ENCODE measurements at regions not wholly inside any gene's neighbourhood (a gene's known extent, or its start where the extent isn't known, plus 50 kb on each side); places are given as distances from the start of the nearest gene placed in this dataset.
"Not testable (repeated sequence)": the region's sequence is repeated elsewhere in the genome, so short reads cannot be mapped to it uniquely, and the experiment has no call there.

- DNase-seq (ENCODE audit: low spot score) = no peak
- Mint-ChIP-seq H3K36me3 (no peaks in the 10 kb centered on the region), H3K27ac (no peak overlapping the region), H3K27me3 (no peaks in the 10 kb centered on the region), H3K4me1 (ENCODE audit: low read depth in 2 of 2) (no peaks in the 10 kb centered on the region), H3K9me3 (peaks cover 7% of the 10 kb centered on the region), H3K4me3 (no peak overlapping the region)
- ATAC-seq = no peak
These were observed 622.6 kb downstream of the DTWD2 start for GRCh38 chr5:118365718-118366117.

GRCh38 chr5:118354797-118355196 is 633.5 kb downstream of the DTWD2 start:
- no peaks in the 10 kb centered on the region for H3K4me1 Mint-ChIP-seq (ENCODE audit: low read depth in 2 of 2)
- DNase-seq (ENCODE audit: low spot score) (no peak), ATAC-seq (no peak)
- no peaks in the 10 kb centered on the region for H3K36me3 Mint-ChIP-seq
- no peaks in the 10 kb centered on the region for H3K27me3 Mint-ChIP-seq
- H3K4me3 Mint-ChIP-seq = no peak overlapping the region
- H3K9me3 Mint-ChIP-seq = peaks cover 10% of the 10 kb centered on the region
- H3K27ac Mint-ChIP-seq = no peak overlapping the region

- H3K27me3 Mint-ChIP-seq = no peaks in the 10 kb centered on the region
- ATAC-seq (no peak), DNase-seq (ENCODE audit: low spot score) (no peak)
- H3K27ac Mint-ChIP-seq = no peak overlapping the region
- no peaks in the 10 kb centered on the region for H3K4me1 Mint-ChIP-seq (ENCODE audit: low read depth in 2 of 2)
- no peak overlapping the region for H3K4me3 Mint-ChIP-seq
- H3K9me3 Mint-ChIP-seq = peaks cover 10% of the 10 kb centered on the region
- no peaks in the 10 kb centered on the region for H3K36me3 Mint-ChIP-seq
These were observed 634.4 kb downstream of the DTWD2 start for GRCh38 chr5:118353970-118354369.

GRCh38 chr5:118336468-118336867 is 651.9 kb downstream of the DTWD2 start:
- Mint-ChIP-seq H3K4me1 (ENCODE audit: low read depth in 2 of 2) (no peaks in the 10 kb centered on the region), H3K27ac (no peak overlapping the region), H3K4me3 (no peak overlapping the region), H3K36me3 (peaks cover 4% of the 10 kb centered on the region), H3K9me3 (peaks cover 16% of the 10 kb centered on the region), H3K27me3 (no peaks in the 10 kb centered on the region)
- DNase-seq (ENCODE audit: low spot score) (no peak), ATAC-seq (no peak)

- Mint-ChIP-seq H3K27me3 (no peaks in the 10 kb centered on the region), H3K27ac (no peak overlapping the region), H3K4me3 (no peak overlapping the region), H3K36me3 (no peaks in the 10 kb centered on the region), H3K9me3 (peaks cover 15% of the 10 kb centered on the region), H3K4me1 (ENCODE audit: low read depth in 2 of 2) (no peaks in the 10 kb centered on the region)
- DNase-seq (ENCODE audit: low spot score) (no peak), ATAC-seq (no peak)
These were observed 661.0 kb downstream of the DTWD2 start for GRCh38 chr5:118327389-118327788.

- H3K36me3 Mint-ChIP-seq = no peaks in the 10 kb centered on the region
- DNase-seq (ENCODE audit: low spot score) (no peak), ATAC-seq (peak in 1 of 2 donors; percentile 11)
- no peak overlapping the region for H3K27ac Mint-ChIP-seq
- peaks cover 12% of the 10 kb centered on the region for H3K9me3 Mint-ChIP-seq
- H3K27me3 Mint-ChIP-seq = no peaks in the 10 kb centered on the region
- H3K4me3 Mint-ChIP-seq = no peak overlapping the region
- no peaks in the 10 kb centered on the region for H3K4me1 Mint-ChIP-seq (ENCODE audit: low read depth in 2 of 2)
These were observed 661.8 kb downstream of the DTWD2 start for GRCh38 chr5:118326481-118327045.

- DNase-seq (ENCODE audit: low spot score) (no peak), ATAC-seq (no peak)
- no peak overlapping the region for H3K4me3 Mint-ChIP-seq
- no peak overlapping the region for H3K27ac Mint-ChIP-seq
- no peaks in the 10 kb centered on the region for H3K4me1 Mint-ChIP-seq (ENCODE audit: low read depth in 2 of 2)
- H3K27me3 Mint-ChIP-seq = no peaks in the 10 kb centered on the region
- no peaks in the 10 kb centered on the region for H3K36me3 Mint-ChIP-seq
- peaks cover 13% of the 10 kb centered on the region for H3K9me3 Mint-ChIP-seq
These were observed 662.4 kb downstream of the DTWD2 start for GRCh38 chr5:118325931-118326330.

- H3K4me1 Mint-ChIP-seq (ENCODE audit: low read depth in 2 of 2); H3K27ac Mint-ChIP-seq; ATAC-seq; H3K36me3 Mint-ChIP-seq; H3K4me3 Mint-ChIP-seq; H3K27me3 Mint-ChIP-seq; DNase-seq (ENCODE audit: low spot score): not testable (repeated sequence)
- peaks cover 16% of the 10 kb centered on the region for H3K9me3 Mint-ChIP-seq
These were observed 664.6 kb downstream of the DTWD2 start for GRCh38 chr5:118323723-118324122.

GRCh38 chr5:118321081-118321480 is 667.3 kb downstream of the DTWD2 start:
- no peaks in the 10 kb centered on the region for H3K4me1 Mint-ChIP-seq (ENCODE audit: low read depth in 2 of 2)
- no peaks in the 10 kb centered on the region for H3K36me3 Mint-ChIP-seq

GRCh38 chr5:118320121-118320520 is 668.2 kb downstream of the DTWD2 start:
- peaks cover 13% of the 10 kb centered on the region for H3K9me3 Mint-ChIP-seq
- H3K27ac Mint-ChIP-seq = no peak overlapping the region
- H3K4me3 Mint-ChIP-seq = no peak overlapping the region
- H3K4me1 Mint-ChIP-seq (ENCODE audit: low read depth in 2 of 2) = no peaks in the 10 kb centered on the region
- no peaks in the 10 kb centered on the region for H3K36me3 Mint-ChIP-seq
- H3K27me3 Mint-ChIP-seq = no peaks in the 10 kb centered on the region
- ATAC-seq (no peak), DNase-seq (ENCODE audit: low spot score) (no peak)

More at GRCh38 chr5:118321081-118321480, 667.3 kb downstream of the DTWD2 start:
- no peak overlapping the region for H3K27ac Mint-ChIP-seq
- H3K4me3 Mint-ChIP-seq = no peak overlapping the region
- no peak for ATAC-seq
- no peaks in the 10 kb centered on the region for H3K27me3 Mint-ChIP-seq
- DNase-seq (ENCODE audit: low spot score) = no peak
- peaks cover 13% of the 10 kb centered on the region for H3K9me3 Mint-ChIP-seq

GRCh38 chr5:118314931-118315330 is 673.4 kb downstream of the DTWD2 start:
- no peaks in the 10 kb centered on the region for H3K27me3 Mint-ChIP-seq
- ATAC-seq = no peak

GRCh38 chr5:118311103-118311819 is 677.1 kb downstream of the DTWD2 start:
- Mint-ChIP-seq H3K4me3 (no peak overlapping the region), H3K27me3 (no peaks in the 10 kb centered on the region), H3K36me3 (no peaks in the 10 kb centered on the region), H3K4me1 (ENCODE audit: low read depth in 2 of 2) (no peaks in the 10 kb centered on the region), H3K27ac (no peak overlapping the region), H3K9me3 (peaks cover 21% of the 10 kb centered on the region)
- no peak for ATAC-seq
- DNase-seq (ENCODE audit: low spot score) = no peak

More at GRCh38 chr5:118314931-118315330, 673.4 kb downstream of the DTWD2 start:
- Mint-ChIP-seq H3K36me3 (no peaks in the 10 kb centered on the region), H3K4me1 (ENCODE audit: low read depth in 2 of 2) (no peaks in the 10 kb centered on the region), H3K9me3 (peaks cover 9% of the 10 kb centered on the region), H3K4me3 (no peak overlapping the region), H3K27ac (no peak overlapping the region)
- no peak for DNase-seq (ENCODE audit: low spot score)

GRCh38 chr5:118310401-118310800 is 677.9 kb downstream of the DTWD2 start:
- Mint-ChIP-seq H3K27me3 (no peaks in the 10 kb centered on the region), H3K27ac (no peak overlapping the region), H3K9me3 (peaks cover 24% of the 10 kb centered on the region), H3K4me3 (no peak overlapping the region), H3K4me1 (ENCODE audit: low read depth in 2 of 2) (no peaks in the 10 kb centered on the region), H3K36me3 (no peaks in the 10 kb centered on the region)
- ATAC-seq = no peak
- no peak for DNase-seq (ENCODE audit: low spot score)

GRCh38 chr5:118303296-118303695 is 685.1 kb downstream of the DTWD2 start:
- no peaks in the 10 kb centered on the region for H3K4me1 Mint-ChIP-seq (ENCODE audit: low read depth in 2 of 2)
- no peak overlapping the region for H3K27ac Mint-ChIP-seq
- DNase-seq (ENCODE audit: low spot score) = no peak
- peaks cover 17% of the 10 kb centered on the region for H3K9me3 Mint-ChIP-seq
- no peak overlapping the region for H3K4me3 Mint-ChIP-seq
- ATAC-seq = no peak
- H3K36me3 Mint-ChIP-seq = no peaks in the 10 kb centered on the region
- H3K27me3 Mint-ChIP-seq = no peaks in the 10 kb centered on the region

GRCh38 chr5:118302786-118303185 is 685.6 kb downstream of the DTWD2 start:
- Mint-ChIP-seq H3K4me3 (no peak overlapping the region), H3K27me3 (no peaks in the 10 kb centered on the region), H3K9me3 (peaks cover 12% of the 10 kb centered on the region), H3K27ac (no peak overlapping the region), H3K36me3 (no peaks in the 10 kb centered on the region), H3K4me1 (ENCODE audit: low read depth in 2 of 2) (no peaks in the 10 kb centered on the region)
- no peak for ATAC-seq
- DNase-seq (ENCODE audit: low spot score) = no peak
